ENCODE measurements at regions not wholly inside any gene's neighbourhood (a gene's known extent, or its start where the extent isn't known, plus 50 kb on each side); places are given as distances from the start of the nearest gene placed in this dataset.

DNA sequence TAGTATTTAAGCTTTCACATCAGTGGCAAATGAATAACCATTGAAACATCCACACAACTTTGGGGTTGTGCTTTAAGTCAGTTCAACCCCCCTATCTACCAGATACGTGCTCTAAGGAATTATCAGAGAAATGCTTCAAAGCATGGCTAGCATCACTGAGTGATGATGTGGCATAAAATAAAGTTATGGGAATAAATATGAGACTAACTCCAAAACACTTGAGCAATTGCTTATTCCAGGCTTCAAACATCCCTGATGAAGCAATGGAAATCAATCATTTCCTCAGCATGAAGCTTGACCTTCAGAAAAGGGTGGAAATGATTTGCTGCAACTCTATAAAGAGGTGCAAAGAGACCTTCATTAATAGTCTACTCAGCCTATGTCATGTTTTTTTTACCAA lies 292.0 kb upstream of the SMC2 start:
- Histone ChIP-seq H3K27me3 (ENCODE audit: low read depth, low read length) (no peaks in the 10 kb centered on the region), H4K20me1 (ENCODE audit: insufficient read depth, low read length) (no peaks in the 10 kb centered on the region), H3K27ac (ENCODE audit: low read length) (no peak overlapping the region), H3K9me3 (ENCODE audit: insufficient read depth, low read length) (no peaks in the 10 kb centered on the region), H3K4me1 (ENCODE audit: low read length) (peaks cover 15% of the 10 kb centered on the region), H2AFZ (ENCODE audit: low read depth, low read length) (no peak overlapping the region), H3K4me2 (ENCODE audit: low read length) (no peak overlapping the region), H3K36me3 (replicated peaks; ENCODE audit: low read depth, low read length) (no peaks in the 10 kb centered on the region), H3K4me3 (ENCODE audit: low read length) (no peak overlapping the region), H3K9ac (ENCODE audit: low read length) (no peak overlapping the region), H3K79me2 (ENCODE audit: low read length) (no peaks in the 10 kb centered on the region)
- TF ChIP-seq EZH2phosphoT487 (IDR thresholded peaks at IDR 0.05; ENCODE audit: low read depth), result no peak
- TF ChIP-seq, protein P1, sequence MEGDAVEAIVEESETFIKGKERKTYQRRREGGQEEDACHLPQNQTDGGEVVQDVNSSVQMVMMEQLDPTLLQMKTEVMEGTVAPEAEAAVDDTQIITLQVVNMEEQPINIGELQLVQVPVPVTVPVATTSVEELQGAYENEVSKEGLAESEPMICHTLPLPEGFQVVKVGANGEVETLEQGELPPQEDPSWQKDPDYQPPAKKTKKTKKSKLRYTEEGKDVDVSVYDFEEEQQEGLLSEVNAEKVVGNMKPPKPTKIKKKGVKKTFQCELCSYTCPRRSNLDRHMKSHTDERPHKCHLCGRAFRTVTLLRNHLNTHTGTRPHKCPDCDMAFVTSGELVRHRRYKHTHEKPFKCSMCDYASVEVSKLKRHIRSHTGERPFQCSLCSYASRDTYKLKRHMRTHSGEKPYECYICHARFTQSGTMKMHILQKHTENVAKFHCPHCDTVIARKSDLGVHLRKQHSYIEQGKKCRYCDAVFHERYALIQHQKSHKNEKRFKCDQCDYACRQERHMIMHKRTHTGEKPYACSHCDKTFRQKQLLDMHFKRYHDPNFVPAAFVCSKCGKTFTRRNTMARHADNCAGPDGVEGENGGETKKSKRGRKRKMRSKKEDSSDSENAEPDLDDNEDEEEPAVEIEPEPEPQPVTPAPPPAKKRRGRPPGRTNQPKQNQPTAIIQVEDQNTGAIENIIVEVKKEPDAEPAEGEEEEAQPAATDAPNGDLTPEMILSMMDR (IDR thresholded peaks at IDR 0.05; ENCODE audit: low read depth, low read length), result no peak

DNA sequence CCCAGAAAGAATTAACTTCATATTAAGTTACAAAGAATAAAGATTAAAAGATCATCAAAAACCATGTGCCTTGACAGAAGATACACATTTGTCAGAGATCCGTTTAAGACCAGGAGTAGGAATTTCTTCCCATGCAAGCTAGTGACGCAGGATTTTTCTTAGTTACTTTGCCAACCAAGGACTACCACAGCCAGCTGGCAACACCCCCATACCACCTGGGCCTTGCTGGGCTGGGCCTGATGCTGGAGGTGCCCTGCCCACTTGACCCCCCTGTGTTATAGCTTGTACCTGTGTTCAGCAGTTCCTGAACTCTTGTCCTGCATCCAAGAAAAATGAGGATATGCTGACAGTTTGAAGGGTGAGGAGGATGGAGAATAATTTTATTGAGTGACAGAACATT lies 290.9 kb upstream of the SMC2 start:
- Histone ChIP-seq H3K27ac (ENCODE audit: low read length) (no peak overlapping the region), H3K4me1 (ENCODE audit: low read length) (peaks cover 14% of the 10 kb centered on the region), H3K36me3 (replicated peaks; ENCODE audit: low read depth, low read length) (no peaks in the 10 kb centered on the region), H2AFZ (ENCODE audit: low read depth, low read length) (no peak overlapping the region), H3K4me3 (ENCODE audit: low read length) (no peak overlapping the region), H3K4me2 (ENCODE audit: low read length) (no peak overlapping the region), H3K9me3 (ENCODE audit: insufficient read depth, low read length) (no peaks in the 10 kb centered on the region), H3K9ac (ENCODE audit: low read length) (no peak overlapping the region), H4K20me1 (ENCODE audit: insufficient read depth, low read length) (no peaks in the 10 kb centered on the region), H3K79me2 (ENCODE audit: low read length) (no peaks in the 10 kb centered on the region), H3K27me3 (ENCODE audit: low read depth, low read length) (no peaks in the 10 kb centered on the region)
- TF ChIP-seq, protein P1 (IDR thresholded peaks at IDR 0.05; ENCODE audit: low read depth, low read length), result no peak
- no peak for TF ChIP-seq EZH2phosphoT487 (IDR thresholded peaks at IDR 0.05; ENCODE audit: low read depth)

DNA sequence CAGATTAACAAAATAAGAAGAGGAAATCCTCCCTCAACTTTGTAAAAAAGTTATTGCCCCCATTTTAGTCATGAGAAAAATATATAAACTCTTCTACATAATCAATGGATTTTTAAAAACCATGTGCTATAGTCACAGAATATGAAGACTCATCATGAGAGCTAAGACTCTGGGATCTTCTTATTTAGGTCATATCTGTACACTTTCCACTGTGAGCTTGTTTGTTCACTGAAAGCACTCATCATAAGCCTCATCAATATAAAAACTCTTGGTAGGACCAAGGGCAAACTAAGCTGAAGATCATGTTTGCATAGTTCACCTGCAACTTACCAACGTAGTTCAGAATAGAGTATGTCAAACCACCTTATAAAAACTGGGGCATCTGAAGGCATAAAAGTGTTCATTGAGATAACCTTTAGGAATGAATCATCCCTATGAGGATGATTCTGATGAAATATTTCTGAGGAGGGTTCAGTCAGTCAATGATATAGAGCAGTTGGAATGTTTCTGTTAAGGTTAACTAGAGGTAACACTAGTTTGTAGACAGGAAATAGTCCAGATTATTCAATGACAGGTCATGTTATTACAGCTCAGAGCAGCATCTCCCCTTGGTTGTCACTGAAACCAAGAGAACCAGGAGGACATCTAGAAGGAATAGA lies 289.9 kb upstream of the SMC2 start:
- Histone ChIP-seq H3K9ac (ENCODE audit: low read length) (no peak overlapping the region), H3K79me2 (ENCODE audit: low read length) (no peaks in the 10 kb centered on the region), H2AFZ (ENCODE audit: low read depth, low read length) (no peak overlapping the region), H3K9me3 (ENCODE audit: insufficient read depth, low read length) (no peaks in the 10 kb centered on the region), H4K20me1 (ENCODE audit: insufficient read depth, low read length) (no peaks in the 10 kb centered on the region), H3K4me1 (ENCODE audit: low read length) (peaks cover 6% of the 10 kb centered on the region; the same call in 1 of the 2 replicates), H3K27ac (ENCODE audit: low read length) (no peak overlapping the region), H3K4me2 (ENCODE audit: low read length) (no peak overlapping the region), H3K36me3 (replicated peaks; ENCODE audit: low read depth, low read length) (no peaks in the 10 kb centered on the region), H3K4me3 (ENCODE audit: low read length) (no peak overlapping the region), H3K27me3 (ENCODE audit: low read depth, low read length) (no peaks in the 10 kb centered on the region)
- TF ChIP-seq, protein P1 (IDR thresholded peaks at IDR 0.05; ENCODE audit: low read depth, low read length), result no peak
- no peak for TF ChIP-seq EZH2phosphoT487 (IDR thresholded peaks at IDR 0.05; ENCODE audit: low read depth)

DNA sequence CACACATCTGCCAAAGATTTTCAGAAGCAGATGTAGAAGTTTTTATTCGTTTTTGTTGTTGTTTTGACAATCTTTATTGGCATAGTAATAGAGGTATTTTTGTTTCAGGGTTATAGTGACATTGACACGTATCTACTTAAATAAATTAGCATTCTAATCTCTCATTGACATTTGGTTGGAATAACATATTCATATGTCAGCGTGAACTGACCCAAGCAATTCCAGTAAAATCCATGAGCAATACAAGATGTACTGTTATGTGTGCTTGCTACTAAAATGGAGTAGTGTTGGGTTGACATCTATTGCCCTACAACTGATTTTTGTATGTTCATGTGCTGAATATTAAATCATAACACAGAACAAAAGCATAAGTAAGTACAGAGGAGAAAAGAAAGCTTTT lies 284.4 kb upstream of the SMC2 start:
- TF ChIP-seq, protein P1 (IDR thresholded peaks at IDR 0.05; ENCODE audit: low read depth, low read length), result no peak
- no peak for TF ChIP-seq EZH2phosphoT487 (IDR thresholded peaks at IDR 0.05; ENCODE audit: low read depth)
- no peak overlapping the region for H3K4me3 ChIP-seq (ENCODE audit: low read length)
- no peak overlapping the region for H2AFZ ChIP-seq (ENCODE audit: low read depth, low read length)

More for the DNA sequence above, 284.4 kb upstream of the SMC2 start:
- no peak overlapping the region for H3K4me2 ChIP-seq (ENCODE audit: low read length)
- no peak overlapping the region for H3K9ac ChIP-seq (ENCODE audit: low read length)
- H3K36me3 ChIP-seq (replicated peaks; ENCODE audit: low read depth, low read length), result no peaks in the 10 kb centered on the region
- H3K9me3 ChIP-seq (ENCODE audit: insufficient read depth, low read length), result no peaks in the 10 kb centered on the region
- no peaks in the 10 kb centered on the region for H3K79me2 ChIP-seq (ENCODE audit: low read length)
- H3K27ac ChIP-seq (ENCODE audit: low read length), result no peak overlapping the region
- H3K27me3 ChIP-seq (ENCODE audit: low read depth, low read length), result no peaks in the 10 kb centered on the region
- no peaks in the 10 kb centered on the region for H3K4me1 ChIP-seq (ENCODE audit: low read length)
- H4K20me1 ChIP-seq (ENCODE audit: insufficient read depth, low read length), result no peaks in the 10 kb centered on the region

Data from OCI-LY3 (cell line).